Sigmoid colon (tissue), 4 donors: ENCODE measurements at regions not wholly inside any gene's neighbourhood (a gene's known extent, or its start where the extent isn't known, plus 50 kb on each side); places are given as distances from the start of the nearest gene placed in this dataset.

ENCODE experiments used
- CTCF ChIP-seq, 4 experiments: fragments of 450-650 bp in 3 of 4; fragments of 200-600 bp in 1 of 4; IDR thresholded peaks; one replicate each; pipeline ENCODE4 v1.5.1; 2016 to 2019; ENCODE audit warnings: antibody characterized with exemption in 4 of 4, mild to moderate bottlenecking in 3 of 4, moderate library complexity in 2 of 4
- EP300 ChIP-seq, 4 donors: sonication (generic); formaldehyde crosslinking; IDR thresholded peaks; one replicate each; pipeline ENCODE4 v1.6.1; 2017; ENCODE audit warnings: antibody characterized with exemption in 4 of 4
- POLR2A ChIP-seq, 2 donors: fragments of 450-650 bp; IDR thresholded peaks; one replicate each; pipeline ENCODE4 v1.6.1; 2016; ENCODE audit warnings: antibody characterized with exemption in 2 of 2, mild to moderate bottlenecking in 2 of 2, moderate library complexity in 2 of 2

GRCh38 chr7:24462117-24462516 is 111.1 kb upstream of the PALS2 start:
- TF ChIP-seq CTCF (IDR thresholded peaks at IDR 0.05) (no peak), POLR2A (IDR thresholded peaks at IDR 0.05) (no peak), EP300 (IDR thresholded peaks at IDR 0.05) (no peak)
